ENCODE measurements at regions not wholly inside any gene's neighbourhood (a gene's known extent, or its start where the extent isn't known, plus 50 kb on each side); places are given as distances from the start of the nearest gene placed in this dataset.

DNA sequence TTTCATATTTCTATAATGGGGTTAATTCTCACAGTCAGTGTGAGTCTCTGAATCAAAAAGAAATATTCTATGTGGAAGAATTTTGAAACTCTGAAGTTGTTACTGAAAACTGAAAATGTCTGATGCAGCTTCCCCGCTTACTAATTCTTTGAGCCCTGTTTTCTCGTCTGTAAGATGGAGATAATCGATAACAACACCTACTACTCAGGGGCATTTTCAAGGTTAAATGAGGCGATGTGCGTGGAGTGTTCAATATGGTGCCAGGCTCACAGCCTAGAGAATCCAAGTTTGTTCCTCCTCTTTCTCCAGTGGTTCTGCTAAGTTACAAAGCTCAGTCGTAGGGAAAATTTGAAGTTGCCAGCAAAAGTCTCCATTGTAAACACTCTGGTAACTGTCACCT, 391.4 kb downstream of the FUT8 start:
- DNase-seq (no peak), ATAC-seq (no peak)
- H3K4me3 ChIP-seq: no peak overlapping the region
- WGBS, 4 donors: 90 to 95% (median 91%) methylated on average over 6 of the region's 6 CpGs
- H3K27ac ChIP-seq: no peak overlapping the region
- intact Hi-C loops (cut with DNase I): no loop called here
- no peak for TF ChIP-seq POLR2A (IDR thresholded peaks at IDR 0.05)
- peaks cover 0 to 16% (median 11%) of the 10 kb centered on the region in 12 donors for H3K9me3 ChIP-seq
- no peaks in the 10 kb centered on the region for H3K4me1 ChIP-seq
- H3K36me3 ChIP-seq: no peaks in the 10 kb centered on the region
- peaks cover 0 to 4% (median 0%) of the 10 kb centered on the region in 9 donors for H3K27me3 ChIP-seq

DNA sequence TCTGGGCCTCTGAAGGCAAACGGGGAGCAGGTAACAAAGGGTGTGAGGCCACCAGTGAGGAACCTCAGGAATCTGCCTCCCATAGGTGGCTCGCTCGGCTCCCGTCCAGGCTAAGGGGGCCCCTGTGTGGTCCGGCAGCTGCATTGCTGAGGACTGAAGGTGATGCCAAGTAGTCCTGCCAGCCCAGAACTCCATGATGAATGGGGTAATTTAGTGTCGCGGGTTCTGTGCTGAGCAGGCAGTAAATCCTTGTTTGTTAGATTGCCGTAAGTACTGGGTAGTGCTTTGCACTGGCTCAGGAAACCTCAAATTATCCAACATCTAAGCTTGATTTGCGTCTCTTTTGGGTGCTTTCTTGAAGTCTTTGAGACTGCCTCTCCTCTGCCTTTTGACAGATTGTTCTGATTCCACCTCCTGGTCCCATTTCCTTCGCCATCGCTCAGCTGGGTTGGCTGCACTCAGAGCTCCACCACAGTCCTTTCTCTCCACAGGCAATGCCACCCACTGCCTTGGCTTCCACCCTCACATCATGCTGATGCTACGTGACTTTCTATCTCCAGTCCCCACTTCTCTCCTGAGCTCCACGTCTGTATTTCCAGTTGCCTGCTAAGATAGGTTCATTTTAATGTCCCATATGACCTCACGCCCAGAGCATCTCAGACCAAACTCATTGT, 392.0 kb downstream of the FUT8 start:
- DNase-seq (no peak), ATAC-seq (no peak)
- no peaks in the 10 kb centered on the region for H3K36me3 ChIP-seq
- H3K4me1 ChIP-seq: no peaks in the 10 kb centered on the region
- H3K27ac ChIP-seq: no peak overlapping the region
- intact Hi-C loops (cut with DNase I): no loop called here
- peaks cover 0 to 20% (median 12%) of the 10 kb centered on the region in 12 donors for H3K9me3 ChIP-seq
- H3K4me3 ChIP-seq: no peak overlapping the region
- no peak for TF ChIP-seq POLR2A (IDR thresholded peaks at IDR 0.05)
- TF ChIP-seq, protein P1, sequence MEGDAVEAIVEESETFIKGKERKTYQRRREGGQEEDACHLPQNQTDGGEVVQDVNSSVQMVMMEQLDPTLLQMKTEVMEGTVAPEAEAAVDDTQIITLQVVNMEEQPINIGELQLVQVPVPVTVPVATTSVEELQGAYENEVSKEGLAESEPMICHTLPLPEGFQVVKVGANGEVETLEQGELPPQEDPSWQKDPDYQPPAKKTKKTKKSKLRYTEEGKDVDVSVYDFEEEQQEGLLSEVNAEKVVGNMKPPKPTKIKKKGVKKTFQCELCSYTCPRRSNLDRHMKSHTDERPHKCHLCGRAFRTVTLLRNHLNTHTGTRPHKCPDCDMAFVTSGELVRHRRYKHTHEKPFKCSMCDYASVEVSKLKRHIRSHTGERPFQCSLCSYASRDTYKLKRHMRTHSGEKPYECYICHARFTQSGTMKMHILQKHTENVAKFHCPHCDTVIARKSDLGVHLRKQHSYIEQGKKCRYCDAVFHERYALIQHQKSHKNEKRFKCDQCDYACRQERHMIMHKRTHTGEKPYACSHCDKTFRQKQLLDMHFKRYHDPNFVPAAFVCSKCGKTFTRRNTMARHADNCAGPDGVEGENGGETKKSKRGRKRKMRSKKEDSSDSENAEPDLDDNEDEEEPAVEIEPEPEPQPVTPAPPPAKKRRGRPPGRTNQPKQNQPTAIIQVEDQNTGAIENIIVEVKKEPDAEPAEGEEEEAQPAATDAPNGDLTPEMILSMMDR (IDR thresholded peaks at IDR 0.05): no peak
- peaks cover 0 to 4% (median 0%) of the 10 kb centered on the region in 9 donors for H3K27me3 ChIP-seq
- 77 to 82% (median 79%) methylated on average over 11 to 14 of the region's 14 CpGs for WGBS, 4 donors

DNA sequence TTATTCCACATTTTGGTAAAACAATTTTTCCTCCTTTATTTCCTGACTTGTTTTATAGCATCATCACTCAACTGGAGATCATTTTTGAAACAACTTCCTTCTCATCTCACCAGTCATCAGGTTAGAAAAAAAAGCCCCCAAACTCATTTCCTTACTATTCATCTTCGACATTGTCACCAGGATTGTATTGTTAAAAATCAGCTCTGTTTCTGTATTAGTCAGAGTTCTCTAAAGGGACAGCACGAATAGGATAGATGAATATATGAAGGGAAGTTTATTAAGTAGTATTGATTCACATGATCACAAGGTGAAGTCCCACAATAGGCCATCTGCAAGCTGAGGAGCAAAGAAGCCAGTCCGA, 392.6 kb downstream of the FUT8 start:
- intact Hi-C loops (cut with DNase I): no loop called here

DNA sequence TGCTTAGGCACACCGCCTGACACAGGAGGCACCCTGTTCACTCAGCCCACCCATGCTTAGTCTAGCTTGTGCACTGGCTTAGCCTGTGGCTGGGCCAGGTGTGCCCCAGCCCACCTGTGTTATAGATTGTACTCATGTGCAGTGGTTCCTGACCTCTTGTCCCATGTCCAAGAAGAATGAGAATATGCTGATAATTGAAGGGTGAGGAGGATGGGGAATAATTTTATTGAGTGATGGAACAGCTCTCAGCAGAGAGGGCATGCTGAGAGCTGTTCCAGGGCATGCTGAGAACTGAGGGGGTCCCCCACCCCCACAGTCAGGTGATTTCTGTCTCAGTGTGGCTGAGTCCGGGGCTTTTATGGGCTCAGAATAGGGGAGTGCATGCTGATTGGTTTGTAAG, 395.9 kb downstream of the FUT8 start:
- Histone ChIP-seq H3K27ac (no peak overlapping the region), H3K27me3 (no peaks in the 10 kb centered on the region), H3K4me1 (no peaks in the 10 kb centered on the region), H3K9me3 (peaks cover 0 to 20% (median 12%) of the 10 kb centered on the region in 12 donors), H3K4me3 (no peak overlapping the region), H3K36me3 (no peaks in the 10 kb centered on the region)
- TF ChIP-seq, protein P1 (IDR thresholded peaks at IDR 0.05): no peak
- no peak for TF ChIP-seq POLR2A (IDR thresholded peaks at IDR 0.05)
- 90 to 97% (median 94%) methylated on average over 2 of the region's 2 CpGs for WGBS, 4 donors
- no peak for DNase-seq
- ATAC-seq: no peak
- intact Hi-C loops (cut with DNase I): no loop called here

More for the DNA sequence above, 392.6 kb downstream of the FUT8 start:
- H3K27me3 ChIP-seq: peaks cover 0 to 4% (median 0%) of the 10 kb centered on the region in 9 donors
- H3K36me3 ChIP-seq: no peaks in the 10 kb centered on the region
- WGBS, 4 donors: 73 to 77% (median 74%) methylated on average over 3 of the region's 3 CpGs
- no peaks in the 10 kb centered on the region for H3K4me1 ChIP-seq
- TF ChIP-seq, protein P1 (IDR thresholded peaks at IDR 0.05): no peak
- no peak for TF ChIP-seq POLR2A (IDR thresholded peaks at IDR 0.05)
- H3K4me3 ChIP-seq: no peak overlapping the region
- peaks cover 0 to 20% (median 12%) of the 10 kb centered on the region in 12 donors for H3K9me3 ChIP-seq
- no peak overlapping the region for H3K27ac ChIP-seq
- ATAC-seq (no peak), DNase-seq (no peak)

DNA sequence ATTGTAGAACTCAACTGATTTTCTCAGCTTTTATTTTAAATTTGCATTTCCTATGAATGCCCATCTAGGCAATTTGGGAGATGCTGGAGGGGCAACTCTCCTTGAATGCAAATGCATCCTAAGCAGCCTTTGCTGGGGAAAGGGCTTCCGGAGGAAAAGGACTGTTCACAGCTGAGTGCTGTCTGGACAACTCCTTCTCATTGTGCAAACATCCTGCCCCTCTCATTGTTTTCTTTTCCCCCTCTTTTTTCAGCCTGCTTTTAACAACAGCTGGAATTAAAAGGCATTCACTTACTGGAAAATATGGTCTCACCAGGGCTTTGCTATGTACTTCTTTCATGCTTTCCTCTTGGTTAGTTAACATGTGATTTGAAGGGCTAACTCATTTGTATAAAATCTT, 397.8 kb downstream of the FUT8 start:
- DNase-seq (no peak), ATAC-seq (no peak)
- H3K27me3 ChIP-seq: no peaks in the 10 kb centered on the region
- H3K4me3 ChIP-seq: no peak overlapping the region
- intact Hi-C loops (cut with DNase I): no loop called here
- H3K36me3 ChIP-seq: no peaks in the 10 kb centered on the region
- WGBS, 4 donors: 27 to 73% (median 45%) methylated on average over 1 of the region's 1 CpG
- no peak overlapping the region for H3K27ac ChIP-seq
- no peaks in the 10 kb centered on the region for H3K4me1 ChIP-seq
- TF ChIP-seq, protein P1 (IDR thresholded peaks at IDR 0.05): no peak
- no peak for TF ChIP-seq POLR2A (IDR thresholded peaks at IDR 0.05)
- H3K9me3 ChIP-seq: peaks cover 0 to 20% (median 12%) of the 10 kb centered on the region in 12 donors
